B cell (primary cell): ENCODE measurements at regions not wholly inside any gene's neighbourhood (a gene's known extent, or its start where the extent isn't known, plus 50 kb on each side); places are given as distances from the start of the nearest gene placed in this dataset.

Experiments used
- ATAC-seq: fragments of 200-7000 bp; cut with Tn5 transposase; one replicate; pipeline ENCODE4 v1.10.0; 2021; ENCODE audit warnings: low read depth, mild to moderate bottlenecking, moderate number of reproducible peaks, moderate library complexity
- CTCF ChIA-PET: fragments of 350-600 bp; sonication (Branson Sonifier 250); formaldehyde crosslinking; loops from one replicate; lab custom pipeline; 2021; ENCODE audit warnings: antibody characterized with exemption, inconsistent platforms; lab: Charles Lee
- POLR2A ChIA-PET: fragments of 350-600 bp; sonication (Branson Sonifier 250); formaldehyde crosslinking; loops from one replicate; lab custom pipeline; 2021; ENCODE audit warnings: antibody characterized with exemption; lab: Charles Lee
- DNase-seq: peaks from one replicate; pipeline ENCODE4 v3.0.0; 2013
- H2AFZ ChIP-seq: 2 replicates; pipeline ENCODE4 v1.6.1; 2012; ENCODE audit warnings: mild to moderate bottlenecking, low read depth, low read length; ENCODE audit not compliant: insufficient read depth, poor library complexity, severe bottlenecking
- H3K27ac ChIP-seq, 2 donors: 1 replicate in 1 of 2; 2 replicates in 1 of 2; pipeline ENCODE4 v1.5.1; 2012 to 2013; ENCODE audit warnings: low read length in 2 of 2, mild to moderate bottlenecking in 2 of 2, moderate library complexity in 1 of 2
- H3K27me3 ChIP-seq, 4 experiments: fragments of 200-600 bp in 1 of 4; sonication (generic) in 1 of 4; replicated peaks in 1 of 4; 1 replicate in 2 of 4; 2 replicates in 2 of 4; pipeline versions ENCODE4 v1.6.1 to v1.7.0; 2013 to 2016; ENCODE audit warnings: low read length in 3 of 4, mild to moderate bottlenecking in 2 of 4, mixed read lengths in 1 of 4, moderate library complexity in 1 of 4; ENCODE audit not compliant: insufficient read depth in 4 of 4, control insufficient read depth in 3 of 4; ENCODE audit errors: control extremely low read depth in 1 of 4
- H3K36me3 ChIP-seq, 2 experiments: replicated peaks in 1 of 2; 1 replicate in 1 of 2; 2 replicates in 1 of 2; pipeline versions ENCODE4 v1.6.1 to v1.7.1; 2013; ENCODE audit warnings: low read length in 1 of 2; ENCODE audit not compliant: insufficient read depth in 2 of 2, control insufficient read depth in 1 of 2; ENCODE audit errors: control extremely low read depth in 1 of 2, extremely low read depth in 1 of 2
- H3K4me1 ChIP-seq, 2 donors: fragments of 200-600 bp in 1 of 2; sonication (generic) in 1 of 2; 1 replicate in 1 of 2; 2 replicates in 1 of 2; pipeline versions ENCODE4 v1.5.1 to v1.6.1; 2013 to 2017; ENCODE audit warnings: low read length in 2 of 2; ENCODE audit not compliant: control insufficient read depth in 2 of 2, insufficient read depth in 2 of 2
- H3K4me2 ChIP-seq: replicated peaks from 2 replicates; pipeline ENCODE3; 2012; ENCODE audit warnings: mild to moderate bottlenecking, low read depth, low read length; ENCODE audit not compliant: poor library complexity, severe bottlenecking
- H3K4me3 ChIP-seq, 5 experiments: fragments of 200-600 bp in 1 of 5; sonication (generic) in 1 of 5; 1 replicate in 3 of 5; 2 replicates in 2 of 5; pipeline versions ENCODE4 v1.5.1 to v1.7.0; 2011 to 2016; ENCODE audit warnings: low read length in 4 of 5, mild to moderate bottlenecking in 4 of 5, low read depth in 2 of 5, control low read depth in 1 of 5, moderate library complexity in 1 of 5; ENCODE audit not compliant: insufficient read depth in 1 of 5; ENCODE audit errors: control extremely low read depth in 1 of 5, extremely low read depth in 1 of 5
- H3K79me2 ChIP-seq: fragments of 200-600 bp; sonication (generic); one replicate; pipeline ENCODE4 v1.6.0; 2016; ENCODE audit warnings: low read length; ENCODE audit not compliant: control insufficient read depth, insufficient read depth
- H3K9ac ChIP-seq: fragments of 200-600 bp; sonication (generic); 2 replicates; pipeline ENCODE4 v1.6.1; 2017; ENCODE audit warnings: mild to moderate bottlenecking, low read length, moderate library complexity
- H3K9me3 ChIP-seq, 3 donors: one replicate each; pipeline versions ENCODE4 v1.6.1 to v1.7.1; 2013; ENCODE audit warnings: low read length in 2 of 3; ENCODE audit not compliant: control insufficient read depth in 2 of 3, insufficient read depth in 1 of 3; ENCODE audit errors: control extremely low read depth in 1 of 3
- H4K20me1 ChIP-seq: 2 replicates; pipeline ENCODE4 v1.6.0; 2012; ENCODE audit warnings: mild to moderate bottlenecking, low read length; ENCODE audit not compliant: insufficient read depth, control insufficient read depth, poor library complexity, severe bottlenecking
- H3K27ac Mint-ChIP-seq: one replicate; pipeline ENCODE4 v1.8.0; 2021; ENCODE audit warnings: mixed read lengths
- H3K27me3 Mint-ChIP-seq: one replicate; pipeline ENCODE4 v1.8.0; 2021; ENCODE audit warnings: mixed read lengths
- H3K4me1 Mint-ChIP-seq: one replicate; pipeline ENCODE4 v1.8.0; 2021; ENCODE audit warnings: mixed read lengths
- H3K4me3 Mint-ChIP-seq: one replicate; pipeline ENCODE4 v1.8.0; 2021; ENCODE audit warnings: mixed read lengths
- H3K9me3 Mint-ChIP-seq: one replicate; pipeline ENCODE4 v1.8.0; 2022; ENCODE audit warnings: mixed read lengths; ENCODE audit not compliant: insufficient read depth
- CTCF ChIP-seq: fragments of 200-600 bp; IDR thresholded peaks from one replicate; pipeline ENCODE4 v1.8.0; 2022; ENCODE audit warnings: antibody characterized with exemption, mild to moderate bottlenecking
- EZH2 ChIP-seq: IDR thresholded peaks from 2 replicates; pipeline ENCODE4 v1.6.1; 2012; ENCODE audit warnings: borderline replicate concordance, low read depth, mild to moderate bottlenecking, moderate library complexity, low read length; ENCODE audit not compliant: insufficient read depth, poor library complexity, severe bottlenecking
- WGBS: methylation state at CpG from one replicate; pipeline ENCODE4 v1.1.5; 2013; ENCODE audit warnings: missing lambda C conversion rate; ENCODE audit not compliant: insufficient coverage; 5-methylcytosine and 5-hydroxymethylcytosine counted together
- intact Hi-C: fragments of 100-400 bp; cut with micrococcal nuclease; formaldehyde crosslinking; loops from one replicate; pipeline ENCODE4 v1.10.0; 2022

- Mint-ChIP-seq H3K27me3 (no peaks in the 10 kb centered on the region), H3K4me1 (no peaks in the 10 kb centered on the region), H3K4me3 (no peak overlapping the region), H3K27ac (no peak overlapping the region), H3K9me3 (peaks cover 5% of the 10 kb centered on the region)
- Histone ChIP-seq H3K27ac (no peak overlapping the region), H3K9me3 (peaks cover 0 to 2% (median 1%) of the 10 kb centered on the region in 3 donors), H3K36me3 (no peaks in the 10 kb centered on the region), H3K79me2 (no peaks in the 10 kb centered on the region), H2AFZ (no peak overlapping the region), H3K27me3 (no peaks in the 10 kb centered on the region), H3K9ac (no peak overlapping the region), H3K4me2 (no peak overlapping the region), H3K4me1 (no peaks in the 10 kb centered on the region), H3K4me3 (no peak overlapping the region), H4K20me1 (no peaks in the 10 kb centered on the region)
- intact Hi-C loops: no loop called here
- ATAC-seq (no peak), DNase-seq (no peak)
- ChIA-PET POLR2A (no interaction called here), CTCF (no interaction called here)
- TF ChIP-seq CTCF: no peak
- TF ChIP-seq EZH2: no peak
- WGBS: 56% methylated on average over 1 of the region's 3 CpGs
These were observed 2041.4 kb downstream of the PCDH9 start for GRCh38 chr13:65188721-65189120.

- no peak overlapping the region for H3K27ac ChIP-seq
- no peak overlapping the region for H2AFZ ChIP-seq
- H3K79me2 ChIP-seq: no peaks in the 10 kb centered on the region
- no peak for TF ChIP-seq EZH2
- no peak for TF ChIP-seq CTCF
- ATAC-seq: no peak
- ChIA-PET CTCF (no interaction called here), POLR2A (no interaction called here)
- intact Hi-C loops: no loop called here
- H3K4me3 ChIP-seq: no peak overlapping the region
- H3K9me3 ChIP-seq: peaks cover 0 to 4% (median 0%) of the 10 kb centered on the region in 3 donors
- H3K36me3 ChIP-seq: no peaks in the 10 kb centered on the region
- H3K27ac Mint-ChIP-seq: no peak overlapping the region
- H3K4me3 Mint-ChIP-seq: no peak overlapping the region
- no peaks in the 10 kb centered on the region for H3K4me1 Mint-ChIP-seq
- WGBS: no CpG with 5 or more reads among the region's 3 CpGs
- H3K27me3 ChIP-seq: no peaks in the 10 kb centered on the region
- no peak overlapping the region for H3K4me2 ChIP-seq
- no peak overlapping the region for H3K9ac ChIP-seq
- no peaks in the 10 kb centered on the region for H4K20me1 ChIP-seq
- H3K27me3 Mint-ChIP-seq: no peaks in the 10 kb centered on the region
- no peaks in the 10 kb centered on the region for H3K4me1 ChIP-seq
- H3K9me3 Mint-ChIP-seq: peaks cover under 1% of the 10 kb centered on the region
- DNase-seq: no peak
These were observed 2062.1 kb downstream of the PCDH9 start for GRCh38 chr13:65168026-65168425.
